ENCODE measurements at regions not wholly inside any gene's neighbourhood (a gene's known extent, or its start where the extent isn't known, plus 50 kb on each side); places are given as distances from the start of the nearest gene placed in this dataset.

- intact Hi-C loops (cut with micrococcal nuclease) (no loop called here), in situ Hi-C loops (cut with MboI) (no loop called here)
- H3K79me2 ChIP-seq (ENCODE audit: control insufficient read depth, insufficient read depth, low read length) = no peaks in the 10 kb centered on the region
- H3K27ac ChIP-seq (ENCODE audit: extremely low read depth, low read depth, low read length) = no peak overlapping the region
- no peak overlapping the region for H2AFZ ChIP-seq (ENCODE audit: low read depth, low read length)
- ChIA-PET CTCF (ENCODE audit: low intra/inter-chr PET ratio) (no interaction called here), POLR2A (no interaction called here)
- no peaks in the 10 kb centered on the region for H3K9me3 ChIP-seq (replicated peaks; ENCODE audit: control insufficient read depth, insufficient read depth, low read depth, low read length)
- no TSS peak for BruUV-seq (replicated peaks)
- FAIRE-seq (no peak), DNase-seq (ENCODE audit: extremely low read depth in 1 of 4, low spot score in 3 of 4) (no peak), ATAC-seq (no peak)
- H3K27me3 ChIP-seq (ENCODE audit: control insufficient read depth in 2 of 2, insufficient read depth in 2 of 2, low read length in 2 of 2) = peaks cover 4 to 74% of the 10 kb centered on the region in 2 experiments; a peak in 4 of 5 replicates
- peaks cover 0 to 3% of the 10 kb centered on the region in 2 experiments; a peak in 1 of 5 replicates for H3K4me1 ChIP-seq (replicated peaks in 1 of 2; ENCODE audit: control insufficient read depth in 2 of 2, insufficient read depth in 2 of 2, low read length in 2 of 2)
- WGBS (ENCODE audit: insufficient coverage, low coverage, missing lambda C conversion rate) = 1% methylated on average over 28 of the region's 30 CpGs
- H3K4me3 ChIP-seq = no peak overlapping the region
- H3K4me2 ChIP-seq (ENCODE audit: insufficient read depth, low read length) = no peak overlapping the region
- H3K9ac ChIP-seq (ENCODE audit: insufficient read depth in 1 of 2, low read depth in 2 of 2, low read length in 2 of 2) = no peak overlapping the region
- peaks cover 15% of the 10 kb centered on the region for H4K20me1 ChIP-seq (replicated peaks; ENCODE audit: control insufficient read depth, insufficient read depth, low read length)
- H3K36me3 ChIP-seq (ENCODE audit: control insufficient read depth, insufficient read depth, low read length) = no peaks in the 10 kb centered on the region
- TF ChIP-seq YY1 (IDR thresholded peaks at IDR 0.05; ENCODE audit: borderline replicate concordance in 1 of 3, control insufficient read depth in 1 of 3, extremely low read depth in 1 of 3, insufficient read depth in 3 of 3, insufficient read length in 1 of 3, insufficient replicate concordance in 2 of 3, low read depth in 1 of 3, low read length in 2 of 3) (no peak), MAFK (IDR thresholded peaks at IDR 0.05; ENCODE audit: low read length) (no peak), PHTF2 (CRISPR knock-in tag; IDR thresholded peaks at IDR 0.05) (no peak), ETV1 (tag; conservative IDR thresholded peaks at IDR 0.05; ENCODE audit: low read depth) (no peak), ZNF511 (CRISPR knock-in tag; IDR thresholded peaks at IDR 0.05) (no peak)
- no peaks in the 10 kb centered on the region for H3K9me1 ChIP-seq (ENCODE audit: control insufficient read depth, insufficient read depth, low read length)
Measured at GRCh38 chr9:135251996-135252760, 164.7 kb downstream of the OLFM1 start.

Data from K562 (cell line).